ENCODE measurements at regions not wholly inside any gene's neighbourhood (a gene's known extent, or its start where the extent isn't known, plus 50 kb on each side); places are given as distances from the start of the nearest gene placed in this dataset.

DNA sequence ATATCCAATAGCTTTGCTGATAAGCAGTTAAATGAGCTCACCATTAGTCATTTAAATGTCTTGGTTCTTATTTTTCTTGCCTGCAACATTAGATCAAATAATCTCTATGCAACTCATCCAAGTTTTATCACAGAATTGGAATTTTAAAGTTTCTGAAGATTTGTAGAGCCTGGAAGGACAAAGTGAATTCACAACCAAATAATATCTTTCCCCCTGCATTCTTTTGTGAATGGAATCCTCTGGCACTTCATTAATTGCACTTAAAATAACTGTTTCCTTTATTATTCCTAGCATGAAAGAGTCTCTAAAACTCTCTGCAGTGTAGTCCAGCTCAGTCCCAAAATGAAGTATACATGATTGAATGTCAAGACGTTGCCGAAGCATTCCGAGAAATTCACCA, 345.6 kb upstream of the TGFBR2 start:
- Histone ChIP-seq H3K9me3 (ENCODE audit: insufficient read depth, low read length) (no peaks in the 10 kb centered on the region), H3K9me2 (replicated peaks; ENCODE audit: insufficient read depth, low read length) (no peaks in the 10 kb centered on the region), H3K36me3 (ENCODE audit: low read length) (no peaks in the 10 kb centered on the region), H3K27me3 (ENCODE audit: low read length) (no peaks in the 10 kb centered on the region), H3K4me3 (ENCODE audit: insufficient read depth, low read length, poor library complexity, severe bottlenecking) (no peak overlapping the region), H3K4me2 (ENCODE audit: low read depth, low read length, poor library complexity, severe bottlenecking) (no peak overlapping the region), H2AFZ (ENCODE audit: low read depth, low read length, severe bottlenecking) (no peak overlapping the region), H3F3A (ENCODE audit: insufficient read depth) (no peaks in the 10 kb centered on the region), H3K79me2 (ENCODE audit: insufficient read depth, low read length) (no peaks in the 10 kb centered on the region), H4K20me1 (ENCODE audit: low read depth, low read length) (no peaks in the 10 kb centered on the region), H3K27ac (ENCODE audit: low read depth, low read length) (no peak overlapping the region), H3K9ac (ENCODE audit: low read length) (no peak overlapping the region)
- no peak for TF ChIP-seq EZH2phosphoT487 (conservative IDR thresholded peaks at IDR 0.05; ENCODE audit: low read length)
- TF ChIP-seq, protein P1, sequence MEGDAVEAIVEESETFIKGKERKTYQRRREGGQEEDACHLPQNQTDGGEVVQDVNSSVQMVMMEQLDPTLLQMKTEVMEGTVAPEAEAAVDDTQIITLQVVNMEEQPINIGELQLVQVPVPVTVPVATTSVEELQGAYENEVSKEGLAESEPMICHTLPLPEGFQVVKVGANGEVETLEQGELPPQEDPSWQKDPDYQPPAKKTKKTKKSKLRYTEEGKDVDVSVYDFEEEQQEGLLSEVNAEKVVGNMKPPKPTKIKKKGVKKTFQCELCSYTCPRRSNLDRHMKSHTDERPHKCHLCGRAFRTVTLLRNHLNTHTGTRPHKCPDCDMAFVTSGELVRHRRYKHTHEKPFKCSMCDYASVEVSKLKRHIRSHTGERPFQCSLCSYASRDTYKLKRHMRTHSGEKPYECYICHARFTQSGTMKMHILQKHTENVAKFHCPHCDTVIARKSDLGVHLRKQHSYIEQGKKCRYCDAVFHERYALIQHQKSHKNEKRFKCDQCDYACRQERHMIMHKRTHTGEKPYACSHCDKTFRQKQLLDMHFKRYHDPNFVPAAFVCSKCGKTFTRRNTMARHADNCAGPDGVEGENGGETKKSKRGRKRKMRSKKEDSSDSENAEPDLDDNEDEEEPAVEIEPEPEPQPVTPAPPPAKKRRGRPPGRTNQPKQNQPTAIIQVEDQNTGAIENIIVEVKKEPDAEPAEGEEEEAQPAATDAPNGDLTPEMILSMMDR (IDR thresholded peaks at IDR 0.05; ENCODE audit: insufficient read depth, low read length, poor library complexity, severe bottlenecking) = no peak

DNA sequence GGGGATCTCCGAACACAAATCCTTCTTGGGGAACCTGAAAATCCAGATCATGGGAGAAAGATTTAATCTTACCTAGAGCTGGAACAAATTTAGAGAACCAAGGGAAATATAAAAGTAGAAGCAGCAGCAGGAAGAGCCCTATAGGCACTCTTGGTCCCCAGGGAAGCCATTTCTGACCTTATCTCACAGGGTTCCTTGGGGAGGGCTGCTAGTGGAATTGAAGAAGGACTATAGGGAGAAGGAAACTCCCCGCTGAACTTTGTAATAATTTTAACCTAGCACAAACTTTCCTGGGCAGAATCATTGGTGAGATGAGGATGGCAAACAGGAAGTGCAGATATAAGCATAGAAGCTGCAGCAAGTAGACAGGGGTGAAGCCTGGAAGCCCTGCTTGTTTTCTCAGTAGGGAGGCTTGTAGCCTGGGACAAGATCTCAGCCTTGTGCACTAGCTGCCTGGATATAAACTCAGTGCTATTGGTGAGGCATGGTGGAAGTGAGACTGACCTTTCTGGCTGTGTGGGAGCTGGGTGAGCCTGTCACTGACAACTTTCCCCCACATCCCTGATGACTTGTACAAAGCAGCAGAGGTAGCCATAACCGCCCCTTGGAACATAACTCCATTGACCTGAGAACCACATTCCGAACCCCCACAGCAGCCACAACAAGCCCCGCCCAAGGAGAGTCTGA, 343.0 kb upstream of the TGFBR2 start:
- TF ChIP-seq, protein P1 (IDR thresholded peaks at IDR 0.05; ENCODE audit: insufficient read depth, low read length, poor library complexity, severe bottlenecking) = no peak
- H3K4me2 ChIP-seq (ENCODE audit: low read depth, low read length, poor library complexity, severe bottlenecking) = no peak overlapping the region

DNA sequence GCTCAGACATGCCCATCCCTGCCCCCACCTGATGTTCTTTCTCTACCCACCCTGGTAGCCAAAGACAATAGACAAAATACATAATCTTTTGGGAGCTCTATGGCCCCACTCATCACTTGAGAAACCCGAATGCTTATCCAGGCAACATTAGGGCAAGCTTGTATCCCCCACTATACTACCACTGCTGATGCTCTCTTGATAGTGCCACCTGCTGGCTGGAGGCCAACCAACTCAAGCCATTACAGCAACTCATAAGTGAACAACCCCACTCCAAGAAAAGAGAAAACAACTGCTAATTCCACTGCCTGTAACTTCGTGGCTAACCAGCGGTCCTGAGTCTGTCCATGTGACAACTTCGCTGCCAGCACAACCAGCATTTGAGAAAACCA, 342.5 kb upstream of the TGFBR2 start:
- Histone ChIP-seq H3K4me2 (ENCODE audit: low read depth, low read length, poor library complexity, severe bottlenecking) (no peak overlapping the region), H3F3A (ENCODE audit: insufficient read depth) (no peaks in the 10 kb centered on the region), H3K36me3 (ENCODE audit: low read length) (no peaks in the 10 kb centered on the region), H3K9me2 (replicated peaks; ENCODE audit: insufficient read depth, low read length) (no peaks in the 10 kb centered on the region), H3K4me3 (ENCODE audit: insufficient read depth, low read length, poor library complexity, severe bottlenecking) (no peak overlapping the region), H3K9me3 (ENCODE audit: insufficient read depth, low read length) (no peaks in the 10 kb centered on the region), H3K27me3 (ENCODE audit: low read length) (no peaks in the 10 kb centered on the region), H3K79me2 (ENCODE audit: insufficient read depth, low read length) (no peaks in the 10 kb centered on the region), H3K9ac (ENCODE audit: low read length) (no peak overlapping the region), H3K27ac (ENCODE audit: low read depth, low read length) (no peak overlapping the region), H2AFZ (ENCODE audit: low read depth, low read length, severe bottlenecking) (peak overlapping the region; percentile 10), H4K20me1 (ENCODE audit: low read depth, low read length) (no peaks in the 10 kb centered on the region)
- TF ChIP-seq, protein P1 (IDR thresholded peaks at IDR 0.05; ENCODE audit: insufficient read depth, low read length, poor library complexity, severe bottlenecking) = peak; percentile 18
- TF ChIP-seq EZH2phosphoT487 (conservative IDR thresholded peaks at IDR 0.05; ENCODE audit: low read length) = no peak

More for the DNA sequence above, 343.0 kb upstream of the TGFBR2 start:
- Histone ChIP-seq H3K27me3 (ENCODE audit: low read length) (no peaks in the 10 kb centered on the region), H2AFZ (ENCODE audit: low read depth, low read length, severe bottlenecking) (peak overlapping the region; percentile 10), H3F3A (ENCODE audit: insufficient read depth) (no peaks in the 10 kb centered on the region), H3K36me3 (ENCODE audit: low read length) (no peaks in the 10 kb centered on the region), H3K9ac (ENCODE audit: low read length) (no peak overlapping the region), H3K9me3 (ENCODE audit: insufficient read depth, low read length) (no peaks in the 10 kb centered on the region), H3K4me3 (ENCODE audit: insufficient read depth, low read length, poor library complexity, severe bottlenecking) (no peak overlapping the region), H3K9me2 (replicated peaks; ENCODE audit: insufficient read depth, low read length) (no peaks in the 10 kb centered on the region), H3K79me2 (ENCODE audit: insufficient read depth, low read length) (no peaks in the 10 kb centered on the region), H4K20me1 (ENCODE audit: low read depth, low read length) (no peaks in the 10 kb centered on the region), H3K27ac (ENCODE audit: low read depth, low read length) (no peak overlapping the region)

Measured in SU-DHL-6 (cell line).